H1 (cell line): ENCODE measurements at regions not wholly inside any gene's neighbourhood (a gene's known extent, or its start where the extent isn't known, plus 50 kb on each side); places are given as distances from the start of the nearest gene placed in this dataset.

Source experiments
- CTCF ChIA-PET: fragments of 300-600 bp; sonication (Branson Sonifier 250); formaldehyde crosslinking; loops from one replicate; lab custom pipeline; 2021; ENCODE audit not compliant: partially characterized antibody; lab: Charles Lee
- POLR2A ChIA-PET: fragments of 300-600 bp; sonication (Branson Sonifier 250); formaldehyde crosslinking; loops from one replicate; lab custom pipeline; 2021; ENCODE audit warnings: inconsistent platforms; ENCODE audit not compliant: partially characterized antibody; lab: Charles Lee
- DNase-seq, 2 experiments: peaks; one replicate each; pipeline versions ENCODE4 v3.0.0 to v3.0.0-alpha.2; 2010 to 2022; ENCODE audit warnings: low spot score in 2 of 2, low read depth in 1 of 2, mixed read lengths in 1 of 2
- FAIRE-seq: peaks from 2 replicates; lab custom pipeline; 2011; peaks lifted over from hg19 to GRCh38; lab: Jason Lieb, UNC
- H2AFZ ChIP-seq: 2 replicates; pipeline ENCODE4 v1.8.1; 2012; ENCODE audit warnings: low read length, inconsistent platforms
- H2AK5ac ChIP-seq: 2 replicates; pipeline ENCODE4 v1.6.1; 2013; ENCODE audit warnings: low read depth, low read length
- H2BK120ac ChIP-seq: replicated peaks from 2 replicates; pipeline ENCODE3; 2013; ENCODE audit warnings: low read depth, low read length, inconsistent platforms
- H2BK12ac ChIP-seq: 2 replicates; pipeline ENCODE4 v1.6.1; 2013; ENCODE audit warnings: low read depth, low read length
- H2BK15ac ChIP-seq: 2 replicates; pipeline ENCODE4 v1.6.1; 2013; ENCODE audit warnings: low read length
- H2BK20ac ChIP-seq: 2 replicates; pipeline ENCODE4 v1.6.1; 2013; ENCODE audit warnings: low read length
- H2BK5ac ChIP-seq: 2 replicates; pipeline ENCODE4 v1.6.1; 2013; ENCODE audit warnings: low read depth, low read length
- H3K14ac ChIP-seq: 2 replicates; pipeline ENCODE4 v1.6.1; 2013; ENCODE audit warnings: inconsistent platforms; ENCODE audit not compliant: insufficient read length
- H3K18ac ChIP-seq: 2 replicates; pipeline ENCODE4 v1.6.1; 2013; ENCODE audit warnings: low read length; ENCODE audit errors: extremely low read depth
- H3K23ac ChIP-seq: 2 replicates; pipeline ENCODE4 v1.6.1; 2013; ENCODE audit warnings: inconsistent platforms; ENCODE audit not compliant: insufficient read length
- H3K23me2 ChIP-seq: 2 replicates; pipeline ENCODE4 v1.6.1; 2013; ENCODE audit warnings: low read depth, low read length
- H3K27ac ChIP-seq: 2 replicates; pipeline ENCODE4 v1.6.1; 2011; ENCODE audit warnings: low read depth, low read length, inconsistent platforms
- H3K27me3 ChIP-seq, 4 experiments: replicated peaks in 1 of 4; 1 replicate in 1 of 4; 2 replicates in 3 of 4; pipeline versions ENCODE4 v1.6.1 to v1.8.1; 2011 to 2013; ENCODE audit warnings: low read length in 3 of 4, mild to moderate bottlenecking in 3 of 4, inconsistent platforms in 2 of 4, mixed read lengths in 2 of 4, moderate library complexity in 1 of 4; ENCODE audit not compliant: control insufficient read depth in 3 of 4, insufficient read depth in 3 of 4; ENCODE audit errors: extremely low read depth in 1 of 4
- H3K36me3 ChIP-seq, 4 experiments: 2 replicates each; pipeline versions ENCODE4 v1.6.1 to v1.8.1; 2011 to 2013; ENCODE audit warnings: mild to moderate bottlenecking in 4 of 4, low read length in 3 of 4, moderate library complexity in 2 of 4, control low read depth in 1 of 4, inconsistent platforms in 1 of 4; ENCODE audit not compliant: insufficient read depth in 4 of 4, control insufficient read depth in 2 of 4
- H3K4ac ChIP-seq: replicated peaks from 2 replicates; pipeline ENCODE3; 2013; ENCODE audit warnings: low read length, low read depth, mixed read lengths, inconsistent platforms; ENCODE audit not compliant: insufficient read length
- H3K4me1 ChIP-seq, 4 experiments: replicated peaks in 1 of 4; 1 replicate in 1 of 4; 2 replicates in 3 of 4; pipeline versions ENCODE4 v1.6.1 to v1.8.1; 2011 to 2013; ENCODE audit warnings: low read length in 3 of 4, inconsistent platforms in 2 of 4, mixed read lengths in 1 of 4; ENCODE audit not compliant: insufficient read depth in 4 of 4, control insufficient read depth in 3 of 4
- H3K4me2 ChIP-seq, 2 experiments: 2 replicates each; pipeline versions ENCODE4 v1.6.1 to v1.8.1; 2011 to 2013; ENCODE audit warnings: low read depth in 2 of 2, low read length in 2 of 2, control low read depth in 1 of 2, inconsistent platforms in 1 of 2, mild to moderate bottlenecking in 1 of 2; ENCODE audit not compliant: insufficient read depth in 1 of 2
- H3K4me3 ChIP-seq, 4 experiments: fragments of 200-600, 300-600 bp in 1 of 4; sonication (generic), shearing (Covaris generic), sonication (Bioruptor Twin) in 1 of 4; 2 replicates each; pipeline versions ENCODE4 v1.5.1 to v1.8.1; 2011 to 2016; ENCODE audit warnings: low read length in 4 of 4, low read depth in 3 of 4, control low read depth in 2 of 4, inconsistent platforms in 2 of 4, mild to moderate bottlenecking in 2 of 4, mixed read lengths in 1 of 4, moderate library complexity in 1 of 4; ENCODE audit not compliant: insufficient read depth in 2 of 4; ENCODE audit errors: extremely low read depth in 1 of 4
- H3K56ac ChIP-seq: replicated peaks from 2 replicates; pipeline ENCODE3; 2013; ENCODE audit warnings: low read depth, mild to moderate bottlenecking, mixed read lengths, low read length, inconsistent platforms; ENCODE audit not compliant: insufficient read length
- H3K79me1 ChIP-seq: 2 replicates; pipeline ENCODE4 v1.6.1; 2013; ENCODE audit warnings: low read depth, low read length, control low read depth
- H3K79me2 ChIP-seq, 2 experiments: 2 replicates each; pipeline versions ENCODE4 v1.6.1 to v1.8.1; 2012 to 2013; ENCODE audit warnings: low read length in 2 of 2, mild to moderate bottlenecking in 2 of 2, inconsistent platforms in 1 of 2; ENCODE audit not compliant: insufficient read depth in 2 of 2, control insufficient read depth in 1 of 2
- H3K9ac ChIP-seq, 4 experiments: replicated peaks in 1 of 4; 1 replicate in 1 of 4; 2 replicates in 3 of 4; pipeline versions ENCODE4 v1.6.1 to v1.8.1; 2011 to 2013; ENCODE audit warnings: low read depth in 3 of 4, low read length in 3 of 4, control low read depth in 2 of 4, mild to moderate bottlenecking in 2 of 4, moderate library complexity in 2 of 4, inconsistent platforms in 1 of 4; ENCODE audit errors: extremely low read depth in 1 of 4
- H3K9me3 ChIP-seq, 2 experiments: 2 replicates each; pipeline versions ENCODE4 v1.6.1 to v1.8.1; 2012 to 2013; ENCODE audit warnings: mild to moderate bottlenecking in 2 of 2, moderate library complexity in 2 of 2, control low read depth in 1 of 2, inconsistent platforms in 1 of 2, low read depth in 1 of 2, low read length in 1 of 2, mixed read lengths in 1 of 2; ENCODE audit not compliant: insufficient read depth in 2 of 2
- H4K20me1 ChIP-seq, 2 experiments: replicated peaks in 1 of 2; 2 replicates each; pipeline versions ENCODE3 to v1.8.1; 2011 to 2013; ENCODE audit warnings: inconsistent platforms in 2 of 2, low read length in 2 of 2, mild to moderate bottlenecking in 1 of 2; ENCODE audit not compliant: insufficient read depth in 2 of 2, control insufficient read depth in 1 of 2
- H4K5ac ChIP-seq: 2 replicates; pipeline ENCODE4 v1.6.1; 2013; ENCODE audit warnings: low read length, low read depth, mixed read lengths, inconsistent platforms; ENCODE audit not compliant: insufficient read length
- H4K8ac ChIP-seq: 2 replicates; pipeline ENCODE4 v1.8.0; 2013; ENCODE audit warnings: mild to moderate bottlenecking, moderate library complexity, low read length, inconsistent platforms; ENCODE audit not compliant: insufficient read depth; ENCODE audit errors: extremely low read depth
- H4K91ac ChIP-seq: replicated peaks from 2 replicates; pipeline ENCODE3; 2013; ENCODE audit warnings: low read length, mixed read lengths, inconsistent platforms; ENCODE audit not compliant: insufficient read length
- BCL11A ChIP-seq, 2 experiments: IDR thresholded peaks; one replicate each; pipeline ENCODE4 v1.6.1; 2011; ENCODE audit warnings: low read depth in 2 of 2, low read length in 2 of 2, mild to moderate bottlenecking in 2 of 2
- WGBS, 2 experiments: shearing (Covaris generic) in 1 of 2; methylation state at CpG; one replicate each; pipeline versions ENCODE4 v1.1.6 to v1.1.7; 2013 to 2015; ENCODE audit warnings: low lambda C conversion rate in 2 of 2, mixed read lengths in 2 of 2, inconsistent platforms in 1 of 2, low coverage in 1 of 2, missing lambda C conversion rate in 1 of 2; ENCODE audit not compliant: insufficient replicate concordance in 2 of 2, insufficient coverage in 1 of 2, insufficient read length in 1 of 2; ENCODE audit errors: extremely low coverage in 1 of 2, missing lambda C conversion rate in 1 of 2; 5-methylcytosine and 5-hydroxymethylcytosine counted together

- H3K18ac ChIP-seq, result no peak overlapping the region
- WGBS, 2 experiments, result 86% methylated on average over 2 of the region's 2 CpGs; no CpG with 5 or more reads in 1 of the 2 experiments
- H3K4ac ChIP-seq, result no peak overlapping the region
- no peak overlapping the region for H2BK15ac ChIP-seq
- no peak overlapping the region for H4K91ac ChIP-seq
- DNase-seq (no peak), FAIRE-seq (no peak)
- H3K23ac ChIP-seq, result no peak overlapping the region
- no peak overlapping the region for H4K5ac ChIP-seq
- no peaks in the 10 kb centered on the region for H3K79me1 ChIP-seq
- no peak overlapping the region for H2BK5ac ChIP-seq
- no peak overlapping the region for H3K56ac ChIP-seq
- TF ChIP-seq BCL11A (IDR thresholded peaks at IDR 0.05; ENCODE audit: low read depth in 2 of 2, low read length in 2 of 2), result no peak
- no peak overlapping the region for H2BK12ac ChIP-seq
- no peak overlapping the region for H2BK20ac ChIP-seq
- no peak overlapping the region for H3K27ac ChIP-seq
- H2AK5ac ChIP-seq, result no peak overlapping the region
- ChIA-PET CTCF (interaction anchor here (1.1 to 3.5 kb wide), 3 partner anchors 11 to 17 kb away, joined by 3 to 9 read pairs (median 6); no protein-coding TSS in a partner anchor), POLR2A (no interaction called here)
- no peak overlapping the region for H3K14ac ChIP-seq
- no peaks in the 10 kb centered on the region for H3K9me3 ChIP-seq
- no peak overlapping the region for H4K8ac ChIP-seq
- no peak overlapping the region for H2BK120ac ChIP-seq
- H3K27me3 ChIP-seq, result no peaks in the 10 kb centered on the region
- H3K4me1 ChIP-seq, result no peaks in the 10 kb centered on the region
- H3K4me3 ChIP-seq, result no peak overlapping the region
- H3K9ac ChIP-seq, result no peak overlapping the region
- H3K23me2 ChIP-seq, result no peaks in the 10 kb centered on the region
- no peak overlapping the region for H2AFZ ChIP-seq
- H3K36me3 ChIP-seq, result no peaks in the 10 kb centered on the region
- no peak overlapping the region for H3K4me2 ChIP-seq
- no peaks in the 10 kb centered on the region for H4K20me1 ChIP-seq
- no peaks in the 10 kb centered on the region for H3K79me2 ChIP-seq
Observed at GRCh38 chr6:23535101-23535500, 590.9 kb upstream of the NRSN1 start.
